Stomach (tissue), 4 donors: ENCODE measurements at regions not wholly inside any gene's neighbourhood (a gene's known extent, or its start where the extent isn't known, plus 50 kb on each side); places are given as distances from the start of the nearest gene placed in this dataset.
"Not testable (repeated sequence)": the region's sequence is repeated elsewhere in the genome, so short reads cannot be mapped to it uniquely, and the experiment has no call there.

ENCODE experiments used
- EP300 ChIP-seq: sonication (generic); formaldehyde crosslinking; IDR thresholded peaks from one replicate; pipeline ENCODE4 v1.6.1; 2017; ENCODE audit warnings: antibody characterized with exemption
- TF ChIP-seq, protein P1 (sequence below), 7 experiments: fragments of 450-650 bp in 4 of 7; fragments of 200-600 bp in 3 of 7; sonication (generic) in 3 of 7; IDR thresholded peaks; one replicate each; pipeline ENCODE4 v1.5.1; 2016 to 2019; ENCODE audit warnings: antibody characterized with exemption in 7 of 7, control low read depth in 2 of 7, mild to moderate bottlenecking in 1 of 7

DNA sequence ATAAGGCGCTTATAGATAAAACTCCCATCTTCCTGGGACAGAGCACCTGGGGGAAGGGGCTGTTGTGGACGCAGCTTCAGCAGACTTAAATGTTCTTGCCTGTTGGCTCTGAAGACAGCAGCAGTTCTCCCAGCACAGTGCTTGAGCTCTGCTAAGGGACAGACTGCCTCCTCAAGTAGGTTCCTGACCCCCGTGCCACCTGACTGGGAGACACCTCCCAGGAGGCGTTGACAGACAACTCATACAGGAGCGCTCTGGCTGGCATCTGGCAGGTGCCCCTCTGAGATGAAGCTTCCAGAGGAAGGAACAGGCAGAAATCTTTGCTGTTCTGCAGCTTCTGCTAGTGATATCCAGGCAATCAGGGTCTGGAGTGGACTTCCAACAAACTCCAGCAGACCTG lies 383.1 kb upstream of the EMCN start:
- TF ChIP-seq EP300 = not testable (repeated sequence)
- TF ChIP-seq, protein P1, sequence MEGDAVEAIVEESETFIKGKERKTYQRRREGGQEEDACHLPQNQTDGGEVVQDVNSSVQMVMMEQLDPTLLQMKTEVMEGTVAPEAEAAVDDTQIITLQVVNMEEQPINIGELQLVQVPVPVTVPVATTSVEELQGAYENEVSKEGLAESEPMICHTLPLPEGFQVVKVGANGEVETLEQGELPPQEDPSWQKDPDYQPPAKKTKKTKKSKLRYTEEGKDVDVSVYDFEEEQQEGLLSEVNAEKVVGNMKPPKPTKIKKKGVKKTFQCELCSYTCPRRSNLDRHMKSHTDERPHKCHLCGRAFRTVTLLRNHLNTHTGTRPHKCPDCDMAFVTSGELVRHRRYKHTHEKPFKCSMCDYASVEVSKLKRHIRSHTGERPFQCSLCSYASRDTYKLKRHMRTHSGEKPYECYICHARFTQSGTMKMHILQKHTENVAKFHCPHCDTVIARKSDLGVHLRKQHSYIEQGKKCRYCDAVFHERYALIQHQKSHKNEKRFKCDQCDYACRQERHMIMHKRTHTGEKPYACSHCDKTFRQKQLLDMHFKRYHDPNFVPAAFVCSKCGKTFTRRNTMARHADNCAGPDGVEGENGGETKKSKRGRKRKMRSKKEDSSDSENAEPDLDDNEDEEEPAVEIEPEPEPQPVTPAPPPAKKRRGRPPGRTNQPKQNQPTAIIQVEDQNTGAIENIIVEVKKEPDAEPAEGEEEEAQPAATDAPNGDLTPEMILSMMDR (IDR thresholded peaks at IDR 0.05) = not testable (repeated sequence)
